H9 (cell line): ENCODE measurements at regions not wholly inside any gene's neighbourhood (a gene's known extent, or its start where the extent isn't known, plus 50 kb on each side); places are given as distances from the start of the nearest gene placed in this dataset.

Experiments used
- DNase-seq: peaks from one replicate; pipeline ENCODE4 v3.0.0-alpha.2; 2017
- H2AFZ ChIP-seq: one replicate; pipeline ENCODE4 v1.6.1; 2013; ENCODE audit warnings: mild to moderate bottlenecking, low read length, control low read depth, moderate library complexity
- H2AK5ac ChIP-seq: 2 replicates; pipeline ENCODE4 v1.6.1; 2013; ENCODE audit warnings: low read length, control low read depth, mixed read lengths; ENCODE audit not compliant: insufficient read length
- H2BK120ac ChIP-seq: one replicate; pipeline ENCODE4 v1.6.1; 2013; ENCODE audit warnings: low read depth, mild to moderate bottlenecking, low read length, control low read depth, inconsistent platforms; ENCODE audit not compliant: poor library complexity, severe bottlenecking
- H2BK12ac ChIP-seq: 2 replicates; pipeline ENCODE4 v1.6.1; 2013; ENCODE audit warnings: low read length, control low read depth, mixed read lengths, low read depth; ENCODE audit not compliant: insufficient read length
- H2BK15ac ChIP-seq: 2 replicates; pipeline ENCODE4 v1.6.1; 2013; ENCODE audit warnings: low read depth, low read length, control low read depth
- H2BK20ac ChIP-seq: one replicate; pipeline ENCODE4 v1.6.1; 2013; ENCODE audit warnings: low read depth, mild to moderate bottlenecking, low read length, control low read depth, inconsistent platforms; ENCODE audit not compliant: poor library complexity, severe bottlenecking
- H2BK5ac ChIP-seq: 2 replicates; pipeline ENCODE4 v1.6.1; 2013; ENCODE audit warnings: low read length, control low read depth, mixed read lengths; ENCODE audit not compliant: insufficient read length
- H3K14ac ChIP-seq: 2 replicates; pipeline ENCODE4 v1.6.1; 2013; ENCODE audit warnings: low read length, control low read depth; ENCODE audit not compliant: insufficient read depth
- H3K18ac ChIP-seq: 2 replicates; pipeline ENCODE4 v1.6.1; 2013; ENCODE audit warnings: low read depth, mild to moderate bottlenecking, mixed read lengths, low read length, control low read depth; ENCODE audit not compliant: insufficient read length
- H3K23ac ChIP-seq: 2 replicates; pipeline ENCODE4 v1.6.1; 2013; ENCODE audit warnings: low read length, control low read depth, mixed read lengths, low read depth; ENCODE audit not compliant: insufficient read length
- H3K23me2 ChIP-seq: 2 replicates; pipeline ENCODE4 v1.6.1; 2013; ENCODE audit warnings: low read depth, mild to moderate bottlenecking, mixed read lengths, low read length, control low read depth; ENCODE audit not compliant: insufficient read length, poor library complexity, severe bottlenecking
- H3K27ac ChIP-seq: 2 replicates; pipeline ENCODE4 v1.5.1; 2013; ENCODE audit warnings: low read length, control low read depth, mixed read lengths, low read depth; ENCODE audit not compliant: insufficient read length
- H3K27me3 ChIP-seq: 2 replicates; pipeline ENCODE4 v1.6.1; 2013; ENCODE audit warnings: low read length, control low read depth, inconsistent platforms; ENCODE audit not compliant: insufficient read depth
- H3K4ac ChIP-seq: 2 replicates; pipeline ENCODE4 v1.6.1; 2013; ENCODE audit warnings: low read depth, mild to moderate bottlenecking, control low read depth, inconsistent platforms, low read length, moderate library complexity
- H3K4me1 ChIP-seq: 2 replicates; pipeline ENCODE4 v1.6.1; 2013; ENCODE audit warnings: low read length, control low read depth, inconsistent platforms; ENCODE audit not compliant: insufficient read depth
- H3K4me2 ChIP-seq: 2 replicates; pipeline ENCODE4 v1.6.1; 2013; ENCODE audit warnings: low read length, control low read depth, mixed read lengths; ENCODE audit not compliant: insufficient read length, insufficient read depth
- H3K56ac ChIP-seq: 2 replicates; pipeline ENCODE4 v1.6.1; 2013; ENCODE audit warnings: low read depth, mild to moderate bottlenecking, mixed read lengths, low read length, control low read depth; ENCODE audit not compliant: insufficient read length
- H3K79me1 ChIP-seq: 2 replicates; pipeline ENCODE4 v1.6.1; 2013; ENCODE audit warnings: low read depth, mild to moderate bottlenecking, moderate library complexity, low read length, control low read depth, inconsistent platforms; ENCODE audit not compliant: insufficient read depth, poor library complexity, severe bottlenecking
- H3K79me2 ChIP-seq: 2 replicates; pipeline ENCODE4 v1.6.1; 2013; ENCODE audit warnings: low read length, control low read depth, inconsistent platforms; ENCODE audit not compliant: insufficient read depth
- H3K9ac ChIP-seq: 2 replicates; pipeline ENCODE4 v1.6.1; 2013; ENCODE audit warnings: low read length, control low read depth, mixed read lengths; ENCODE audit not compliant: insufficient read length; ENCODE audit errors: extremely low read depth
- H3K9me3 ChIP-seq: one replicate; pipeline ENCODE4 v1.6.1; 2013; ENCODE audit warnings: low read depth, low read length, inconsistent platforms; ENCODE audit not compliant: control insufficient read depth
- H3T11ph ChIP-seq: one replicate; pipeline ENCODE4 v1.6.1; 2013; ENCODE audit warnings: mild to moderate bottlenecking, low read length, control low read depth, inconsistent platforms
- H4K20me1 ChIP-seq: one replicate; pipeline ENCODE4 v1.6.1; 2013; ENCODE audit not compliant: control insufficient read depth, insufficient read length, insufficient read depth
- H4K5ac ChIP-seq: 2 replicates; pipeline ENCODE4 v1.6.1; 2013; ENCODE audit warnings: low read depth, mild to moderate bottlenecking, mixed read lengths, low read length, control low read depth; ENCODE audit not compliant: insufficient read length
- H4K8ac ChIP-seq: replicated peaks from 2 replicates; pipeline ENCODE4 v1.6.1; 2013; ENCODE audit warnings: low read length, control low read depth, mixed read lengths, low read depth; ENCODE audit not compliant: insufficient read length
- H4K91ac ChIP-seq: 2 replicates; pipeline ENCODE4 v1.6.1; 2013; ENCODE audit warnings: low read depth, mild to moderate bottlenecking, moderate library complexity, mixed read lengths, low read length, control low read depth; ENCODE audit not compliant: insufficient read length
- H3K27ac Mint-ChIP-seq, 3 experiments: 2 replicates in 2 of 3; 3 replicates in 1 of 3; pipeline ENCODE4 v1.8.0; 2020 to 2021; ENCODE audit warnings: mixed read lengths in 3 of 3, mild to moderate bottlenecking in 1 of 3, moderate library complexity in 1 of 3
- H3K27me3 Mint-ChIP-seq: 2 replicates; pipeline ENCODE4 v1.8.0; 2021; ENCODE audit warnings: low read depth, mild to moderate bottlenecking, moderate library complexity, mixed read lengths
- H3K36me3 Mint-ChIP-seq, 3 experiments: 2 replicates in 2 of 3; 3 replicates in 1 of 3; pipeline ENCODE4 v1.8.0; 2020 to 2021; ENCODE audit warnings: low read depth in 3 of 3, mixed read lengths in 3 of 3; ENCODE audit not compliant: insufficient read depth in 1 of 3
- H3K4me1 Mint-ChIP-seq, 2 experiments: 2 replicates each; pipeline ENCODE4 v1.8.0; 2020; ENCODE audit warnings: mixed read lengths in 2 of 2
- H3K4me3 Mint-ChIP-seq, 2 experiments: 2 replicates in 1 of 2; 3 replicates in 1 of 2; pipeline ENCODE4 v1.8.0; 2020 to 2021; ENCODE audit warnings: mild to moderate bottlenecking in 2 of 2, mixed read lengths in 2 of 2, moderate library complexity in 1 of 2
- H3K9me3 Mint-ChIP-seq, 2 experiments: 2 replicates in 1 of 2; 3 replicates in 1 of 2; pipeline ENCODE4 v1.8.0; 2020; ENCODE audit warnings: mild to moderate bottlenecking in 2 of 2, mixed read lengths in 2 of 2, moderate library complexity in 1 of 2
- CTCF ChIP-seq: fragments of 200-600 bp; sonication (generic); conservative IDR thresholded peaks from 3 replicates; pipeline ENCODE4 v1.8.0; 2021; ENCODE audit warnings: antibody characterized with exemption, mild to moderate bottlenecking
- WGBS: extraction: QIAGEN DNeasy Blood & Tissue Kit; methylation state at CpG from one replicate; pipeline ENCODE4 v1.1.7; 2013; ENCODE audit warnings: missing lambda C conversion rate, low lambda C conversion rate, mixed read lengths; ENCODE audit not compliant: insufficient read length; ENCODE audit errors: extremely low coverage; 5-methylcytosine and 5-hydroxymethylcytosine counted together

GRCh38 chr5:174425964-174426290, 298.5 kb upstream of the MSX2 start:
- no peak overlapping the region for H3K4me3 Mint-ChIP-seq
- no peak for TF ChIP-seq CTCF

More at GRCh38 chr5:174425964-174426290, 298.5 kb upstream of the MSX2 start:
- Histone ChIP-seq H4K8ac (no peak overlapping the region), H3K56ac (no peak overlapping the region), H2BK20ac (no peak overlapping the region), H3K18ac (no peak overlapping the region), H3K4me1 (no peaks in the 10 kb centered on the region), H3K4ac (no peak overlapping the region), H2AK5ac (no peak overlapping the region), H3K79me1 (no peaks in the 10 kb centered on the region), H3K27me3 (no peaks in the 10 kb centered on the region), H3K23ac (no peak overlapping the region), H4K5ac (no peak overlapping the region), H4K91ac (no peak overlapping the region), H3K79me2 (no peaks in the 10 kb centered on the region), H2BK12ac (no peak overlapping the region), H3K23me2 (no peaks in the 10 kb centered on the region), H3K4me2 (no peak overlapping the region), H4K20me1 (no peaks in the 10 kb centered on the region), H2BK15ac (no peak overlapping the region), H3K9ac (no peak overlapping the region), H2BK120ac (no peak overlapping the region), H3K9me3 (no peaks in the 10 kb centered on the region), H3K14ac (no peak overlapping the region), H3T11ph (no peak overlapping the region), H2BK5ac (no peak overlapping the region), H2AFZ (no peak overlapping the region), H3K27ac (no peak overlapping the region)
- Mint-ChIP-seq H3K4me1 (peaks cover 4 to 5% of the 10 kb centered on the region in 2 experiments; a peak in 2 of 4 replicates), H3K27me3 (peaks cover 11% of the 10 kb centered on the region), H3K9me3 (no peaks in the 10 kb centered on the region), H3K27ac (no peak overlapping the region), H3K36me3 (no peaks in the 10 kb centered on the region)
- no CpG with 5 or more reads among the region's 5 CpGs for WGBS
- DNase-seq: no peak
